ENCODE measurements at regions not wholly inside any gene's neighbourhood (a gene's known extent, or its start where the extent isn't known, plus 50 kb on each side); places are given as distances from the start of the nearest gene placed in this dataset.

DNA sequence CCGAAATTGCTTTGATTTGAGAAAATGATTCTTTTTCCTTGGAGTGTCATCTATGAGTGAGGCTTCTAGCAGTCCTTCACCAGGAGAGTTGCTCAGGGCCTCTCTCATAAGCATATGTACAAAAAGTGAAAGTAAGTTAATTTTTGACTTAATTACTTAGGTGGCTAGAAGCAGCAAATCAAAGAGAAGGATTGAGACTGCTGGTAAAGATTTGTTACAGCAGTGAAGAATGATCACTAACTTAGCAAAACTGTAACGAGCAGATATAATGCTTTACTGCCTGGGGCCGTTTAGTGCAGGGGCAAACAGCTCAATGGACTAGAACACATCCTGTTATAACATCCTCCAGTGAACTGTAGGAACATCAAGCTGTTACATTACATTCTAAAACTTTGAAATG is 167.8 kb upstream of the RIPOR2 start:
- intact Hi-C loops (cut with DNase I, micrococcal nuclease), result no loop called here
- H3K27me3 ChIP-seq (ENCODE audit: control insufficient read depth in 1 of 2, insufficient read depth in 2 of 2, low read length in 2 of 2), result no peaks in the 10 kb centered on the region
- Mint-ChIP-seq H3K36me3 (ENCODE audit: low read depth) (peaks cover 77% of the 10 kb centered on the region), H3K27ac (no peak overlapping the region), H3K4me3 (no peak overlapping the region), H3K27me3 (no peaks in the 10 kb centered on the region), H3K9me3 (no peaks in the 10 kb centered on the region), H3K4me1 (ENCODE audit: low read depth) (no peaks in the 10 kb centered on the region)
- H3K9me3 ChIP-seq (ENCODE audit: control insufficient read depth in 1 of 2, insufficient read depth in 1 of 2, low read length in 2 of 2), result no peaks in the 10 kb centered on the region
- ChIA-PET POLR2A (no interaction called here), CTCF (no interaction called here)
- DNase-seq (no peak), ATAC-seq (ENCODE audit: poor library complexity) (no peak)
- H3K4me1 ChIP-seq (ENCODE audit: insufficient read depth, low read length), result no peaks in the 10 kb centered on the region
- H3K4me3 ChIP-seq (ENCODE audit: low read length), result no peak overlapping the region
- peaks cover 39% of the 10 kb centered on the region for H3K36me3 ChIP-seq (ENCODE audit: insufficient read depth, low read length)
- H3K27ac ChIP-seq (ENCODE audit: low read depth in 1 of 2, low read length in 2 of 2), result no peak overlapping the region
- TF ChIP-seq, protein P1, sequence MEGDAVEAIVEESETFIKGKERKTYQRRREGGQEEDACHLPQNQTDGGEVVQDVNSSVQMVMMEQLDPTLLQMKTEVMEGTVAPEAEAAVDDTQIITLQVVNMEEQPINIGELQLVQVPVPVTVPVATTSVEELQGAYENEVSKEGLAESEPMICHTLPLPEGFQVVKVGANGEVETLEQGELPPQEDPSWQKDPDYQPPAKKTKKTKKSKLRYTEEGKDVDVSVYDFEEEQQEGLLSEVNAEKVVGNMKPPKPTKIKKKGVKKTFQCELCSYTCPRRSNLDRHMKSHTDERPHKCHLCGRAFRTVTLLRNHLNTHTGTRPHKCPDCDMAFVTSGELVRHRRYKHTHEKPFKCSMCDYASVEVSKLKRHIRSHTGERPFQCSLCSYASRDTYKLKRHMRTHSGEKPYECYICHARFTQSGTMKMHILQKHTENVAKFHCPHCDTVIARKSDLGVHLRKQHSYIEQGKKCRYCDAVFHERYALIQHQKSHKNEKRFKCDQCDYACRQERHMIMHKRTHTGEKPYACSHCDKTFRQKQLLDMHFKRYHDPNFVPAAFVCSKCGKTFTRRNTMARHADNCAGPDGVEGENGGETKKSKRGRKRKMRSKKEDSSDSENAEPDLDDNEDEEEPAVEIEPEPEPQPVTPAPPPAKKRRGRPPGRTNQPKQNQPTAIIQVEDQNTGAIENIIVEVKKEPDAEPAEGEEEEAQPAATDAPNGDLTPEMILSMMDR (IDR thresholded peaks at IDR 0.05), result no peak

DNA sequence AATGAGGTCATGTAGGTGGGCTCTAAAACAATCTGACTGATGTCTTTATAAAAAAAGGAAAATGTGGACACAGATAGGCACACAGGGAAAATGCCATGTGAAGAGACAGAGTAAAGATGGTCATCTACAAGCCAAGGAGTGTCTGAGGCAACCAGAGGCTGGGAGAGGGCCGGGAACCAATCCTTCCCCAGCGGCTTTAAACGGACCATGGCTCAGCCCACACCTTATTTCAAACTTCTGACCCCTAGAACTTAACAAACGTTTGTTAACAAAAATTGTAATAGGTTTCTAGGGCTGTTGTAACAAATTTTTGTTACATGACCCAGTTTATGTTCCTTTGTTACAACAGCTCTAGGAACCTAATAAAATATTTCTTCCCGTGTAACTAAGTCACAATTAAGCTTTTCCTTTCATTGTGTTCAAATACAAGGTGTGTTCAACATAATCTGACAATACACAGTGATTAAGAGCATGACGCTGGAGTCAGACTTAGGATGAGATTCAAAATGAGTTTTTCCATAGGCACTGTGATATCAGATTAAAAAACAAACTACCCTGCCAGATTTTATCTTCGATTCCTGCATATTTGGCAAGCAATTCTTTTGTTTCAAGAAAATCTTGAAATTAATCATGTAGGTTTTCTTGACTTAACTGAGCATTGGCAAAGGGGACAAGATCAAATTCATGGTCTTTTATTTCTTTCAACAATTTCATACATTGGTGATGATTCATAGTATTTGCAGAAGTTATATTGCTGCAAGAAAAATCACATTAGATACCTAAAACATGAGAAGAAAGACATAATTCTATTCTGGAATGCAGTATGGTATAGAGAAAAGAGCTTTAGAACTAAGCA is 169.5 kb upstream of the RIPOR2 start:
- H3K4me3 Mint-ChIP-seq, result no peak overlapping the region
- H3K36me3 Mint-ChIP-seq (ENCODE audit: low read depth), result peaks cover 79% of the 10 kb centered on the region
- Histone ChIP-seq H3K36me3 (ENCODE audit: insufficient read depth, low read length) (peaks cover 56% of the 10 kb centered on the region), H3K4me3 (ENCODE audit: low read length) (no peak overlapping the region), H3K27ac (ENCODE audit: low read depth in 1 of 2, low read length in 2 of 2) (no peak overlapping the region), H3K9me3 (ENCODE audit: control insufficient read depth in 1 of 2, insufficient read depth in 1 of 2, low read length in 2 of 2) (no peaks in the 10 kb centered on the region), H3K27me3 (ENCODE audit: control insufficient read depth in 1 of 2, insufficient read depth in 2 of 2, low read length in 2 of 2) (no peaks in the 10 kb centered on the region), H3K4me1 (ENCODE audit: insufficient read depth, low read length) (no peaks in the 10 kb centered on the region)
- H3K4me1 Mint-ChIP-seq (ENCODE audit: low read depth), result no peaks in the 10 kb centered on the region
- ATAC-seq (ENCODE audit: poor library complexity) (no peak), DNase-seq (no peak)
- no peaks in the 10 kb centered on the region for H3K9me3 Mint-ChIP-seq
- ChIA-PET POLR2A (no interaction called here), CTCF (no interaction called here)
- intact Hi-C loops (cut with DNase I, micrococcal nuclease), result no loop called here
- no peak overlapping the region for H3K27ac Mint-ChIP-seq
- H3K27me3 Mint-ChIP-seq, result no peaks in the 10 kb centered on the region
- TF ChIP-seq, protein P1 (IDR thresholded peaks at IDR 0.05), result no peak

DNA sequence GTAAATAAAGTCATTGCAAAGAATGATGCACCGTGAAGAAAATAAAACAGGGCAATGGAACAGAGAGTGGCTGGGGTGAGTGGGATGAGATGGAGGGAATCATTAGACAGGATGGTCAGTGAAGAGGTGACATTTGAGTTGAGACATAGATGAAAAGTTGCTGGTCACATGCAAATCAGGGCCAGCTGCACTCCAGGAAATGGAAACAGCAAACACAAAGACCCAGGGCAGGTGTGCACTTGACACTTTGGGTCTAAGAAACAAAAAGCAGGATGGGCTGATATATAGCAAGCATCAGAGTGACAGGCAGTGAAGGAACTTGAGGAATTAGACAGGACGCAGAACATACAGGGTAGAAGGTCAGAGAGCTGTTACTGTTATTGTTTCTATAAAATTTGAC is 171.5 kb upstream of the RIPOR2 start:
- Histone ChIP-seq H3K27me3 (ENCODE audit: control insufficient read depth in 1 of 2, insufficient read depth in 2 of 2, low read length in 2 of 2) (no peaks in the 10 kb centered on the region), H3K4me1 (ENCODE audit: insufficient read depth, low read length) (no peaks in the 10 kb centered on the region), H3K27ac (ENCODE audit: low read depth in 1 of 2, low read length in 2 of 2) (no peak overlapping the region), H3K9me3 (ENCODE audit: control insufficient read depth in 1 of 2, insufficient read depth in 1 of 2, low read length in 2 of 2) (no peaks in the 10 kb centered on the region), H3K36me3 (ENCODE audit: insufficient read depth, low read length) (peaks cover 74% of the 10 kb centered on the region), H3K4me3 (ENCODE audit: low read length) (no peak overlapping the region)
- H3K27me3 Mint-ChIP-seq, result no peaks in the 10 kb centered on the region
- no peak overlapping the region for H3K4me3 Mint-ChIP-seq
- H3K36me3 Mint-ChIP-seq (ENCODE audit: low read depth), result peaks cover 91% of the 10 kb centered on the region
- TF ChIP-seq, protein P1 (IDR thresholded peaks at IDR 0.05), result no peak
- H3K4me1 Mint-ChIP-seq (ENCODE audit: low read depth), result peaks cover 1% of the 10 kb centered on the region
- ATAC-seq (ENCODE audit: poor library complexity) (no peak), DNase-seq (no peak)
- no peak overlapping the region for H3K27ac Mint-ChIP-seq
- intact Hi-C loops (cut with DNase I, micrococcal nuclease), result no loop called here
- POLR2A ChIA-PET, result no interaction called here
- CTCF ChIA-PET, result no interaction called here
- H3K9me3 Mint-ChIP-seq, result no peaks in the 10 kb centered on the region

Data from CD4-positive, alpha-beta T cell (primary cell).